NCI-H2196 treated with DMSO at 0.1 percent for 48 hours (cell line): ENCODE measurements at regions not wholly inside any gene's neighbourhood (a gene's known extent, or its start where the extent isn't known, plus 50 kb on each side); places are given as distances from the start of the nearest gene placed in this dataset.
"Not testable (repeated sequence)": the region's sequence is repeated elsewhere in the genome, so short reads cannot be mapped to it uniquely, and the experiment has no call there.

Source experiments
- DNase-seq: peaks from one replicate; lab custom pipeline; 2025; ENCODE audit not compliant: unreplicated experiment; lab: John Stamatoyannopoulos, UW

- no peak for DNase-seq
Measured at GRCh38 chr18:22796113-22796512, 137.0 kb upstream of the RBBP8 start.

- DNase-seq = no peak
Measured at GRCh38 chr18:22800551-22800951, 132.6 kb upstream of the RBBP8 start.

GRCh38 chr18:22813648-22814328 is 119.3 kb upstream of the RBBP8 start:
- DNase-seq = no peak

GRCh38 chr18:22814329-22814703 is 118.8 kb upstream of the RBBP8 start:
- DNase-seq = no peak

GRCh38 chr18:22816266-22817176 is 116.6 kb upstream of the RBBP8 start:
- DNase-seq = no peak

- no peak for DNase-seq
Measured at GRCh38 chr18:22817844-22818243, 115.3 kb upstream of the RBBP8 start.

GRCh38 chr18:22822024-22822423 is 111.1 kb upstream of the RBBP8 start:
- DNase-seq = no peak

- DNase-seq = no peak
Measured at GRCh38 chr18:22822841-22823508, 110.2 kb upstream of the RBBP8 start.

GRCh38 chr18:22826726-22827125 is 106.4 kb upstream of the RBBP8 start:
- no peak for DNase-seq

GRCh38 chr18:22827216-22827615 is 105.9 kb upstream of the RBBP8 start:
- DNase-seq = no peak

GRCh38 chr18:22827741-22828140 is 105.4 kb upstream of the RBBP8 start:
- no peak for DNase-seq

GRCh38 chr18:22828171-22828570 is 105.0 kb upstream of the RBBP8 start:
- DNase-seq = no peak

- not testable (repeated sequence) for DNase-seq
Measured at GRCh38 chr18:22828583-22828982, 104.5 kb upstream of the RBBP8 start.

GRCh38 chr18:22829781-22830180 is 103.3 kb upstream of the RBBP8 start:
- DNase-seq = peak; percentile 34

- DNase-seq = no peak
Measured at GRCh38 chr18:22830511-22830910, 102.6 kb upstream of the RBBP8 start.

- peak; percentile 28 for DNase-seq
Measured at GRCh38 chr18:22831441-22831904, 101.7 kb upstream of the RBBP8 start.

GRCh38 chr18:22836932-22837331 is 96.2 kb upstream of the RBBP8 start:
- DNase-seq = no peak

GRCh38 chr18:22838221-22838620 is 94.9 kb upstream of the RBBP8 start:
- DNase-seq = no peak

GRCh38 chr18:22838639-22839277 is 94.4 kb upstream of the RBBP8 start:
- no peak for DNase-seq

GRCh38 chr18:22839340-22839821 is 93.7 kb upstream of the RBBP8 start:
- DNase-seq = no peak

GRCh38 chr18:22840606-22841144 is 92.5 kb upstream of the RBBP8 start:
- DNase-seq = no peak
